ENCODE measurements at regions not wholly inside any gene's neighbourhood (a gene's known extent, or its start where the extent isn't known, plus 50 kb on each side); places are given as distances from the start of the nearest gene placed in this dataset.

DNA sequence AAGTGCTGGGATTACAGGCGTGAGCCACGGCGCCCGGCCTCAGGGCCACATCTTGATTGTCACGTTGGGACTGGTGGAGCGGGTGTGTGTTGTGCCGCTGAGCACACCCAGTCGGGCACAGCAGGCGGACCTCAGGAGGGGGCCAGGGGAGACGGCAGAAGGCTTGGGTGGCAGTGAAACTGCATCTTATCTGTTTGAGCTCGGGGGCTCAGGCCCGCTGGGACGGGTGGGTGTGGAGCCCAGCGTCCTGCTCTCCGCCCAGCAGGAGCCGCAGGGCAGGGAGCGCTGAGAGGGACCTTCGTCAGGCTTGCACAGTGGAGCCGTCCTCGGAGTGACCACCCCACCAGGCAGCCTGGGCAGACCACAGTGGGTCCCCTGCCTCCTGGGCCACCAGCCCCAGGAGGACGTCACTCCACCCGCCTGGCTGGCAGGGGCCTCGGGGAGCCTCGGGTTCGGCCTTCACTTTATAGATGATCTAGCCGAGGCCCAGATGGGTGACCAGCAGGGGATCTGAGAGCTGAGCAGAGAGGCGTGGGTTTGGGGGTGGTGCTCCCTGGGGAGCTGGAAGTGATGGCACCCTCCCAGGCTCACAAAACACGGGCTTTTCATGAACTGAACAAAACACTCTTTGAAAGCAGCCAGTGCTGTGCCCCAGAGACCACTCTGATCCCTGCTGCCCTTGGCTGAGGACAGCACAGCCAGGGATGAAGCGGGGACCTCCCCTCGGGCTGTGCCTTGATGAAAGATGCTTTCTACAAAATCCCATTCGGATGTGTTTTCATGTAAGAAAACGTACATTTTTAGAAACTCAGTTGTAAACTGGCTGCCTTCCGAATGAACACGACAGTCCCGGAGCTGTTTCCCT lies 181.1 kb downstream of the SEC14L1 start:
- DNase-seq (ENCODE audit: low read depth in 2 of 2), result no peak

DNA sequence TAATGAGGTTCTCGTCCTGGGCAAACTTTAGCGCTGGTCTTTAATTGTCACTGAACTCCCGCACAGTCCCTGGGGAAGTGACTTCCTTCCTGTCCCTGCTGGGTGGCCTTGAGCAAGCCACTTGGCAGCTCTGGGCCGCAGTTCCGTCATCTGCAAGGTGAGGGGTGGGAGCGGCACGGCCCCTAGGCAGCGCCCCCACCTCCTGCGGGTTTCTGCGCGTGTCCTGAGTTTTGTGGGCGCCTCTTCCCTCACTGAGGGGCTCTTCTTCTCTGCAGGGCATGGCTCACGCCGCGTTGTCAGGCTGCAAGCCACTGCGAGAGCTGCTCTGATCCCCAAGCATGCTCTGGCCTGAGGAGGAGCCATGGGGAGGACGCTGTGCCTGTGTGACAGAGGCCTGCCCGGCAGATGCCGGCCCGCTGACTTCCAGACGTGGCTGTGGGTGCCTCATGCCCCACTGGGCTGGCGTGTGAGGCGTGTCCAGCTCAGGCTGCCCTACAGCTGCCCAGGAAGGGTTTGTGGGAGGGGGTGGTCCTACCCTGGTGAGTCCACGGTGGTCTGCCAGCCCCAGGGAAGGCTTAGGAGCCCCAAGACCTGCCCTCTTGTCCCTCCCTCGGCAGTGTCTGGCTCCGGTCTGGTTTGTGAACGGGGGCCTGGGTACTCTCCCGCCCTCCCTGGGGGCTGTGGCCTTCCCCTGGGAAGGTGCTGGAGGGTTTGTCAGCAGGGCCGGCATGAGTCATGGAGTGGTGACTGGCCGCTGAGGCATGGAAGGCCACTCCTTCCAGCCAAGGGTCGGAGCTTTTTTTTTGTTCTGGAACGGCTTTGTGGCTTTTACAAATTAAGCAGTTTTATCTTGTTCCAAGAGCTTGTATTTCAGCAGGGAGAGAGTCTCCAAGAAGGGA lies 182.0 kb downstream of the SEC14L1 start:
- no peak for DNase-seq (ENCODE audit: low read depth in 2 of 2)

DNA sequence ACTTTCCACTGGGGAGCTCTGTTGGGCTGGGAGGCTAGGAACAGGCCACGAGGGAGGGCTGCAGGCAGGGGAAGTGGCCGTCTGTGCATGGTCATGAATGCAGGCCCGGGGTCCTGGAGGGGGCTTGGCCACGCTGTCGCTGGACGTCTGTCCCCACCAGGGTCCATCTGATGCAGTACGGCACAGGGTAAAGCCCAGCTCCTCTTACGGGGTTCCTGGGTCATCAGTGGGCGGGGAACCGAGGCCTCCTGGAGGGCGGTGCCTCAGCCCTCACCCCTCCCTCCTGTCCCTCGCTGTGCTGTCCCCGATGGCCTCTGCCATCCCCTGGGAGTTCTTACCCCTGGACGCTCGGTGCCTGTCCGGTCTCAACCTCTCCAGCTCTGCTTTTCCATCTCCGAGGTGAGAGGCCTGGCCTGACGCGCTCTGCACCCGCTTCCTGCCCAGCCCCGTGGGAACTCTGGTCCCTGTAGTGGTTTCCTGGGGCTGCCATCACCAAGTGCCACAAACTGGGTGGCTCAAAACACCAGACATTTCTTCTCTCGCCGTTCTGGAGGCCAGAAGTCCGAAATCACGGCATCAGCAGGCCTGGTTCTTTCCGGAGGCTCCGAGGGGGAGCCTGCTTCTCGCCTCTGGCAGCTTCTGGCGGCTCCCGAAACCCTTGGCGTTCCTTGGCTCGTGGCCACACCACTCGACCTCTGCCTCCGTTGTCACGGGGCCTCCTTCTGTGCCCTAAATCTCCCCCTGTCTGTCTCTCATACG lies 182.8 kb downstream of the SEC14L1 start:
- no peak for DNase-seq (ENCODE audit: low read depth in 2 of 2)

DNA sequence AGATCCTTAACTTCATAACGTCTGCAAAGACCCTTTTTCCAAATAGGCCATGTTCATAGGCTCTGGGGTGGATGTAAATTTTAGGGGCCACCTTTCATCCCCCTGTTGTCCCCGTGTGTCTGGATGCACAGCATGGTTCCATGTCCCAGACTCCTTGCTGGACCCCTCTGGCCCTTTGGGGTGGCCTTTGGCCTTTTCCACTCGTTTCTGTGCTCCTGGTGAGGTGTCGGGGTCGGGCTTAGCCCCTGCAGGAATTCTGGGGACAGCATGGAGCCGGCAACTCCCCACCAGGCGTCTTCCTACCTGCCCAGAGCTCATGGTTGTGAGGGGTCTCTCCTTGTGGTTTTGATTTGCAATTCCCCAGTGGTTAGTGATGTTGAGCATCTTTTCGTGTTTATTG lies 183.5 kb downstream of the SEC14L1 start:
- DNase-seq (ENCODE audit: low read depth in 2 of 2), result no peak

DNA sequence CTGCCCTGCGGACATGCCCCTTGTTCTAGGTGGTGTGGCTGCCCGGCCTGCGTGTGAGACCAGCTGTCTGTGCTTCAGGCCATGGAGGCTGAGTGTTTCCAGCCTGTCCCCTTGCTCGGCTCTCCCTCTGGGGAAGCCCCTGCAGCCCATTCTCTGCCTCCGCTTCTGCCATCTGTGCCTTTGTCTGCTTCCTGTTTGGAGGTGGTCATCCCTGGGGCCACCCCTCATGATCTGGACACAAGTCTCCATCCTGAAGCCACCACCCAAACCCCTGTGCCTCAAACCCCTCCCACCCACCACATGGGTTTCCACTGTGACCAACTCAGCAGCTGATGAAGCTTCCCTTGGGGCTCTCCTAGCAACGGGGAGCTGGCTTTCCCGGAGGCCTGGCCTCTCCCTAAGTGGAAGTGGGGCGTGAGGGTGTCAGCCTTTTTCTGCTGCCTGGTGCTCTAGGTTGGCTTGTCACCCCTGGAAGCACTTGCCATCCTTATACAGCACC lies 184.9 kb downstream of the SEC14L1 start:
- no peak for DNase-seq (ENCODE audit: low read depth in 2 of 2)

DNA sequence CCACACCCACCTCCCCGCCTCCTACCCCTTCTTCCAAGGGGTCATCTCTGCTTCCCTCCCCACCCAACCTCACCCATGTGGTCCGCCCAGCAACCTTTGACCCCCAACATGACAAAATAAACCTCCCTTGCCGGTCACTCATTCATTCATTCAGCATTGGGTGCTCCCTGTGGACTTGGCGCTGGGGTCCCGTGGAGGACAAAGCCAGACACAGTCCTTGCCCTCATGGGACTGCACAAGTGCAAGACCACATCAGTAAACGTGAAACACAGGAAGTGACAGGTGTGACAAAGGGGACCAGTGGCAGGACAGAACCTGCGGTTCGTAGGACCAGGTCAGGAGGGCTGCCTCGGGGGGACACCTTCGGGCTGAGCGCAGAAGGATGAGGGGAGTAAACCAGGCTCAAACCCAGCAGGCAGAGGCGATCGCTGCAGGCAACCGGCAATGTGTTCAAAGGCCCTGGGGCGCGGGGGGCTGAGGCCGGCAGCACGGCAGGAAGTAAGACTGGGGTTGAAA lies 185.4 kb downstream of the SEC14L1 start:
- no peak for DNase-seq (ENCODE audit: low read depth in 2 of 2)

DNA sequence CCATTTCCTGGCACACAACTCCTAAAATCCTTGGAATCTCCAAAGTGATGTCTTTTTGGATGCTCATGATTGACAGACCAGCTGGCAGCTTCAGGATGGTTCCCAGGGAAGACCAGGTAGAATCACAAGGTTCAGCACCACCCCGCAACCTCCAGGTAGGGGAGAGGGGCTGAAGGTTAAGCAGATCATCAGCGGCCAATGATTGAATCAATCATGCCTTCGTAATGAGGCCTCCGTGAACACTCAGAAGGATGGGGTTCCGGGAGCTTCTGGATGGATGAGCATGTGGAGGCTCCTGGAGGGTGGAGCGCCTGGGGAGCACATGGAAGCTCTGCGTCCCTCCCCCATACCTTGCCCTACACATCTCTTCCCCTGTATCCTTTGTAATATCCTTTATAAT lies 185.9 kb downstream of the SEC14L1 start:
- no peak for DNase-seq (ENCODE audit: low read depth in 2 of 2)

DNA sequence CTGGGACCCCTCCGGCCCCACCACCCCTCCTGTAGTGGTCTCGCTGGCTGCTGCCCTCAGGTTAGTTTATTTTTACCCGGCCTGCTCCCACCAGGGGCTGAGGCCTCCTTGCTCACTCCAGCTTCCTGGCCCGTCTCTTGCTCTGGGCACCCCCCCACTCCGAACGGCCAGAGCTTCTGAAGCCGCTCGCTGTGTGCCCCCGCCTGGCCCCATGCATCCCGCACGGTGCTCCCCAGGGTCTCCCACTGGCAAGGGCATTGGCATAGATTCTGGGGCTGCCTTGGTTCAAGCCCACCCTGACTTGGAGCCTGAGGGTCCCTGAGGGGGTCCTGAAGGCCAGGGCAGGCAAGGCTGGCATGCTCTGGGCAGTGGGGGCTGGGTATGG lies 186.4 kb downstream of the SEC14L1 start:
- no peak for DNase-seq (ENCODE audit: low read depth in 2 of 2)

DNA sequence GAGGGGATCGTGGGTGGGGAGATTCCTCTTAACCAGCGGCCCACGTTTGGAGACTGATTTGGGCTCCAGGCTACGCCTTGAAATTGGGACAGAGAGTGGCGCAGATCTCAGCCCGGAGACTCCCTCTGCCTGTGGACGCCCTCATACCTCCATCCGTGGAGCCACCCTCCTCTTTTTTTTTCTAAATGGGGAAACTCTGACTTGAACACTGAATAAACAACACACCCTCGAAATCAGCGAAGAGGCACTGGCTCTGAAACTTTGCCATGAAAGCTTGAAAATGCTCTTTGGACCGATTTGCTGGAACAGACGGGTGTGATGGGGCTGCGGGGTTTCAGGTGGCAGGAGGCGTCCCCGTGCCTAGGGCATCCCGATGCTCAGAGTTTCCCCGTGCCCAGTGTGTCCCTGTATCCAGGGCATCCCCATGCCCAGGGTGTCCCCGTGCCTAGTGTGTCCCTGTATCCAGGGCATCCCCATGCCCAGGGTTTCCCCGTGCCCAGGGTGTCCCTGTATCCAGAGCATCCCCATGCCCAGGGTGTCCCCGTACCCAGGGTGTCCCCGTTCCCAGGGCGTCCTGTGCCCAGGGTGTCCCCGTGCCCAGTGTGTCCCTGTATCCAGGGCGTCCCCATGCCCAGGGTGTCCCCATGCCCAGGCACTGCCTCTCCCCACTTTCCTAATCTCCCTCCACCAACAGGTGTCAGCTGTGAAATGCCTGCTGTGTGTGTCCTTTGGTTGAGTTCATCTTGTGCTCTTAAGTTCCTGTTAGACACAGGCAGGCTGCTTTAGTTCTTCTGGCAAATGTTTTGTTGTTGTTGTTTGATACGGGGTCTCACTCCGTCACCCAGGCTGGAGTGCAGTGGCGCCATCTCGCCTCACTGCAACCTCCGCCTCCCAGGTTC lies 187.0 kb downstream of the SEC14L1 start:
- no peak for DNase-seq (ENCODE audit: low read depth in 2 of 2)

DNA sequence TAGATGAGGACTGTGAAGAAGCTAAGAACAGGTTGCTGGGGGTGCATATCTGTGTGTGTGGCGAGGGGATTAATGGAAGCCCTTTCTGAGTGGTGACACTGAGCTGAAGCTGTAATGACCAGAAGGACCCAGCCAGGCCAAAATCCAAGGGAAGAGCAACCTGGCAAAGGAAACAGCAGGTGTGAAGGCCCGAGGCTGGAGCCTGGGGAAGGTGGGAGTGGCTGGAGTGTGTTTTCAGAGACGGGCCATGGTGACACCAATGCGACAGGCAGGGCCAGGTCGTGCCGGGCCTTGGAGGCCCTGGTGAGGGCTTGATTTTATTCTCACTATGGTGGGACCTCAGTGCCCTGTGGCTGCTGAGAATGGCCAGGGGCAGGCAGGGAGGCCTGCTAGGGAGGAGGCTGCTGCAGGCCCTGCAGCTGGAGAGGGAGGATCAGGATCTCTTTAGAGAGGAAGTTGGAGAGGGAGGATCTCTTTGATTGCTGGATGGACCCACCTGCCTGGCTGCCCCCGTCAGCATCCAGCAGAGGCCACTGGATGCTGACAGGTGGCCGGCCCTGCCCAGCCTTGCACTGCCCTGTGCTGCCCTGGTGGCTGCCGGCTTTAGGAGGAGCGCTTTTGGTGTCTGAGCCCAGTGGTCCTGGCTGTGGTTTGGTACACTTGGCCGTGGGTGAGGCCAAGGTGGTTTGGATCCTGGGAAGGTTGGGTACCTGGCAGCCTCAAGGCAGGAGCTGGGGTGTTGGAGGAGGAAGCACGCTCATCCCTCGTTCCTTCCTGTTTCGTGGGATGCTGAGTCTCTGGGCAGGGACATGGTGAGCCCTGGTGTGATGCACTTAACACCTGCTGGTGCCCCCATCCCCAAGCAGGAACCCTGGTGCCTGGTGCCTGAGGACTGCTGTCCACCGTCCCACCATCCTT lies 188.3 kb downstream of the SEC14L1 start:
- no peak for DNase-seq (ENCODE audit: low read depth in 2 of 2)

DNA sequence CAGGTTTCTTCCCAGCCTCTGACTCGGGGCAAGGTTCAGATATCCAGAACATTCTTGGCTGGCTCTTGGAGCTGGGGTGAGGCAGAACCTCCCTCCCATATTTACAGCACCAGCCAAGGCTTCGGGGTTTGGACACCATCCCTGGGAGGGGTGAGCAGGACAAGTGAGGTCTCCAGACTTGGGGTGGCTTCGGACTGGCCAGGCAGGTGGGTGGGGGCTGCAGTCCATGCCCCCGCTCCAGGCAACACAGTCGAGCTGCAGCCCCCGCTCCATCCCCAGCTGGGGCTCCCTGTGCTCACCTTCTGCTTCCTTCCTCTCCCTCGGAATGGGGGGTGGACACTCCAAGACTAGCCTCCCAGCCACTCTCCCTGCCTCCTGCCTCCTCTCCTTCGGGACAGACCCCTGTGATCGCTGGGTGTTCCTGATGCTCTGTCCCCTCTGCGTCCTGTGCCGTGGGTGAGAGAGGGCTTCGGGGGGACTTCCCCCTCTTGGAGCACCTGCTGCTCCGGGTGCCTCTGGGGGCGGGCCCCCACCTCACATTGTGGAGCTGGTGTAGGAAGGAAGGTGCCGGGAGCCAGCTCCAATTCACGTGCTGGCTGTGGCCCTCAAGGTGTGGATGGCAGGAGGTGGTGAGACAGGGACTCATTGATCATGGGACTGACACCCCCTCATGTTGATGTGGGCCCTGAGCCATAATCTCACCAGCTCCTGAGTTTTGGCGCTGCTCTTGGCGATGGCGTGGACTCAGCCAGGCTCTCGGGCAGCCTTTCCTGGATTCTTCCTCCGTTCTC lies 189.2 kb downstream of the SEC14L1 start:
- no peak for DNase-seq (ENCODE audit: low read depth in 2 of 2)

DNA sequence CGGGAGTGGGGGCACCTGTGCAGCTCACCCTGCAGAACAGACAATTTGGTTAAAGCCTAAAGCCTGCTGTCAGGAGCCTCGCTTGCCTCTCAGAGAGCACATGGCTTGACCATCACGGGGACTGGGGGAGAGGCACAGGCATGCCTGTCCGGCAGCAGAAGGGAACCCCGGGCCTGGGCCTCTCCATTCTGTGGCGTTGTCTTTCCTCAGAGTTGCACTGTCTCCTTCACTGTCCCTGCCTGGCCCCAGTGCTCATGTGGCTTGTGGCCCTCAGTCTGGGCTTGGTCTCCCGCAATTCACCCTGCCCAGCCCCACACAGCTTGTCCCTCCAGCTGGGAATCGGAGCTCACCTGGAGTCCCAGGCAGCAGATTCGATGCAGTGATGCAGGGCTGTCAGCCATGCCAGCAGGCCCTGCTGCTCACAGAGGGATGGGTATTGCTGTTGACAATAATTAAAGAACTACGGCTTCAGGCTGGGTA lies 189.9 kb downstream of the SEC14L1 start:
- no peak for DNase-seq (ENCODE audit: low read depth in 2 of 2)

DNA sequence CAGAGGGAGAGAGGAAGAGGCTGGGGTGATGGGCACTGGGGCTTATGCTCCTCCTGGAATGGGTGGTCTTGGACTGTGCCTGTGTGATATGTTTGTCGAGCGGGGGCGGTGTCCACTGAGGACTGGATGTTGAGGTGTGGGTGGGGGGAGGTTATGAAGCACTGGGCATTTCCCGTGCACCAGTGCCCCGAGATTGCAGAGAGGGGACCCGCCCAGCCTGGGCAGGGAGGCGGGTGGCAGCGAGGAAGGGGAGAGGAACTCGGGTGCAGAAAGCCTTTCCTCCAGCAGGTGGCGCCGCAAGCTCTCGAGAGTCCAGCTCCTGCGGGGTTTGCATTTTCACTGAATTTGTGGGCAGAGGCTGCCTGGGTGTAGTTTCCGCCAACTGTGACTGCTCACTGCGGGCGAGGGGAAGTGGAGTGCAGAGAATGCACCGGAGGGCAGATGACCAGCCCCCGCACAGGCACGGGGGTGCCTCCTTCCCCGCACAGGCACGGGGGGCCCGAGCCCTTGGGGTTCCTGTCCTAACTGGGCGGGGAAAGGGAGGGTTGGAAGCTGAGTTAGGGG lies 190.6 kb downstream of the SEC14L1 start:
- peak; percentile 96 to 99 for DNase-seq (ENCODE audit: low read depth in 2 of 2)

DNA sequence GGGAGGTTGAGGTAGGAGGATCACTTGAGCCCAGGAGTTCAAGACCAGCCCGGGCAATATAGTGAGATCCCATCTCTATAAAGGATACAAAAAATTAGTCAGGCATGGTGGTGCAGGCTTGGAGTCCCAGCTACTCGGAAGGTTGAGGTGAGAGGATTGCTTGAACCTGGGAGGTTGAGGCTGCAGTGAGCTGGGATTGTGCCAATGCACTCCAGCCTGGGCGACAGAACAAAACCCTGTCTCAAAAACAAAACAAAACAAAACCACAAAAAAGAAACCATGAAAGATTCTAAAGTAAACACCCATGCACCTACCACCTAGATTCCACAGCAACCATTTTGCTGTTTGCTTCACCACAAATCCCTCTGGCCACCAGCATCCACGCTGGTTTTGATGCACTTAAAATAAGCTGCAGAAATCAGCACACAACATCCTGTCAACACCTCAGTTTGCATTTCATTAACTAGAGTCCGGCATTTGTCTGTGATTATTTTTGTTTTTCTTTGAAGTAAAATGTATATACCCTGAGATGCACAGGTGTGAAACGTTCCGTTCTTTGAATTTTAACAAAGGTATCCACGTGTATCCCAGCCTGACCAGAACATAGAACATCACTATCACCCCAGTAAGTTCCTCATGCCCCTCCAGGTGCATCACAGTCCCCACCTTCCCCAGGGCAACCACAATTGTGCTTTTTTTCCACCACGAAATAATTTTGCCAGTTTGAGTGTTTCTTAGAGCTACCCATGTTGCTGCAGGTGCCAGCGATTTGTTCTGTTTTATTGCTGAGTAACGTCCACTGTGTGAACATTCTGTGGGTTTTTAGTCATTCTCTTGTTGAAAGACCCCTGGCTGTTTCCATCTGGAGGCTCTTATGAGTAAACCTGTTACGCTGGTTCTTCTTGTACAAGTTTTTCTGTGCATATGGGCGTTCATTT lies 191.5 kb downstream of the SEC14L1 start:
- DNase-seq (ENCODE audit: low read depth in 2 of 2), result no peak

DNA sequence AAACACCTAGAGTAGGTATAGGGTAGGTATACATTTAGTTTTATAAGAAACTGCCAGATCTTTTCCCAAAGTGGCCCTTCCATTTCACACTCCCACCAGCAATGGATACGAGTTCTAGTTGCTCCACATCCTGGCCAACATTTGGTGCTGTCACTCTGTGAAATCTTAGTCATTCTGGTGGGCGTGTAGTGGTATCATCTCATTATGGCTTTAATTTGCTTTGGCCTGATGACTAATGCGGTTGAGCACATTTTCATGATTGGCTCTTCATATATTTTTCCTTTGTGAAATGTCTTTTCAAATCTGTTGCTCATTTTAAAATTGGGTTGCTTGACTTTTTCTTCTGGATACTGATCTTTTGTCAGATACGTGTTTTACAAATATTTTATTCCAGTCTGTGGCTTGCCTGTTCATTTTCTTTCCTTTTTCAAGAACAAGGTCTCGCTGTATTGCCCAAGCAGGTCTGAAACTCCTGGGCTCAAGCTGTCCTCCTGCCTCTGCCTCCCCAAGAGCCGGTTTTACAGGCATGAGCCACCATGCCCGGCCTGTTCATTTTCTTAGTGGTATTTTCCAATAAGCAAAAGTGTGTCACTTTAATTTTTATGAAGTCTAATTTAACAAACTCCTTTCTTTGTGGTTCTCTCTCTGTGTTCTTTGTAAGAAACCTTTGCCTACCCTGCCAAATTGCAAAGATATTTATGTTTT lies 192.4 kb downstream of the SEC14L1 start:
- DNase-seq (ENCODE audit: low read depth in 2 of 2), result peak in 1 of 2 donors; percentile 21

DNA sequence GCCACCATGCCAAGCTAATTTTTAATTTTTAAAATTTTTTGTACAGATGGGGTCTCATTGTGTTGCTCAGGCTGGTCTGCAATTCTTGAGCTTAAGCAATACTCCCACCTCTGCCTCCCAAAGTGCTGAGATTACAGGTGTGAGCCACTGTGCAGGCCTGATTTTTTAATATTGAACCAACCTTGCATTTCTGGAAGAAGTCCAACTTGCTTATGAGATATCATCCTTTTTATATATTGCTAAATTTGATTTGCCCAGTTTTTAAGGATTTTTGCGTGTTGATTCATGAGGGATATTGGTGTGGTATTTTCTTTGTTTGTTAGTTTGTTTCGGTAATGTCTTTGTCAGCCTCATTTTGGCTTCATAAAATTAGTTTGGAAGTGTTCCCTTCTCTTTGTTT lies 196.4 kb downstream of the SEC14L1 start:
- no peak for DNase-seq (ENCODE audit: low read depth in 2 of 2)

Measured in activated CD4-positive, alpha-beta T cell treated with anti-CD3 and anti-CD28 coated beads for 24 hours (primary cell).